ENCODE measurements at regions not wholly inside any gene's neighbourhood (a gene's known extent, or its start where the extent isn't known, plus 50 kb on each side); places are given as distances from the start of the nearest gene placed in this dataset.
"Not testable (repeated sequence)": the region's sequence is repeated elsewhere in the genome, so short reads cannot be mapped to it uniquely, and the experiment has no call there.

DNA sequence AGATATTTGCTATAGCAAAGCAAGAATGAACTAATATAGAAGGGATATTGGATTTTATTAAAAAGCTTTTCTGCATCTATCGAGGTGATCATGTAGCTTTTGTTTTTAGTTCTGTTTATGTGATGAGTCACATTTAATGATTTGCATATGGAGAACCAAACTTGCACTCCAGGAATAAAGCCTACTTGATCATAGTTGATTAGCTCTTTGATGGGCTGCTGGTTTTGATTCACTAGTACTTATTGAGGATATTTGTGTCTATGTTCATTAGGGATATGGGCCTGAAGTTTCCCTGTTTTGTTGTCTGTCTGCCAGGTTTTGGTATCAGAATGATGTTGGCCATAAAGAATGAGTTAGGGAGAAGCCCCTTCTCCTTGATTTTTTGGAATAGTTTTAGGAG, 310.7 kb downstream of the ARPP21 start:
- no peak for DNase-seq

DNA sequence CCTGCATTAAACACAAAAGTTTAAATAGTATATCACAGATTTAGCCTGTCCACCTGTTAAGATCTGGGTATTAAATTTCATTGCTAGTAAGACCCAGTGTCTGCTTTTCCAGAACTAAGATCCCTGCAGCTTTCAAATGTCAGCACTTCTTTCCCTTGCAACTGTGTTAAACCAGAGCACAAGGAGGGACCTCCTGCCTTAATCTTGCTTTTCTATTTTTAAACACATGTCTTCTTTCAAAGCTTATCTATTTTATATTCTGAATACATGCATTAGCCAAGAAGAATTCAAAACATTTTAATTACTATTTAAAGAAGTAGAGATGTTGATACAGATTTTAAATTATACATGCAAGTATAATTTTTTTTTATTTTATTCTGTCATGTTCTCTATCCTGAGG, 315.1 kb downstream of the ARPP21 start:
- no peak for DNase-seq

DNA sequence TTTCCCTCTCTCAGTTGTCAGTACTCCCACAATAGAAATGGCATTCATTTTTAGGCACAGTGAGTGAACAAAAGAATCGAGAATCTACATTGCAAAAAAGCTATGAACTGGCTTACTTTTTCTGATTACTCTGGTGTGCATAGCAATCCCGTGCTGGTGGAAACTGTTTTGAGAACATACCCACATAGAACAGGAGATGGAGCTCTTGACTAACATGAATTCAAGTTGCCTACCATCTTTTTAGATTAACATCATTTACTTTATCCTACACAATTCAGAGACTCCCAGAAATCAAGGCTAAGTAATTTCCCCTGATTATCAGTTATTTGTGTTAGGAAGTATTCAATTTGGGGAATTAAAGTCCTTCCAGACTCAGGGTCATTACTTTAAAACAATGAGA, 326.6 kb downstream of the ARPP21 start:
- no peak for DNase-seq

GRCh38 chr3:35966629-35967464, 327.5 kb downstream of the ARPP21 start:
- DNase-seq, result no peak

- DNase-seq, result no peak
Measured at GRCh38 chr3:35968043-35968622, 328.8 kb downstream of the ARPP21 start.

DNA sequence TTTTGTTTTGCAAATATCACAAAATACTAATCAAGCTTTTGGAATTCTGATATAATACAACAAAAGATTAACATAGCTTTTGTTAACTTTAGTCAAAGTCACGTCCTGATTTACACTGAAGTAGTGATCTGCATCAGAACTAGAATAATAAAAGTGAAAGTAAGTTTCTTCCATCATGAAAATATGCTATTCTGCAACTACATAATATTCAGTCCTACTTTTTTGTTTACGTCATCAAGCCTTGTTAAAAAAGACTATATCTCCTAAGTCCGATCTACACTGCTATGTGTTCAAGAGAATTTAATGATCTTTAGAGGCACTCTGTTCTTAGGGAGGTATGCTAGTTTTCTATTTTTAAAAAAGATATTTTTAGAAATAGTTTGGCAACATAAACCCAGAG, 330.1 kb downstream of the ARPP21 start:
- DNase-seq, result no peak

DNA sequence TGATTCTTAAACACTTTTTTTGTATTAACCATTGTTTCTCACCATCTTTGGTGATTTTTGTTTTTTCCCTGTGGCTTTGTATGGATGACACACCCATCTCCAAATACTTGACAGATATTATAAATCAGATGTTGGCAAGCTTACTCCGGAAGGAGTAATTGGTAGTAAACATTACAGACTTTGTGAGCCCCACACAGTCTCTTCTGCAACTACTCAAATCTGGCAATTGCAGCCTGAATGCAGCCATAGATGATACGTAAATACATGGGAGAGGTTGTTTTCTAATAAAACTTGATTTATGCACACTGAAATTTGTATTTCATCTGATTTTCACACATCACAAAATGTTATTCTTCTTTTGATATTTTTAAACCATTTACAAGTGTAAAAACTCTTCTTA, 331.5 kb downstream of the ARPP21 start:
- no peak for DNase-seq

- DNase-seq, result no peak
Measured at GRCh38 chr3:35971686-35972085, 332.4 kb downstream of the ARPP21 start.

- no peak for DNase-seq
Measured at GRCh38 chr3:35974872-35975271, 335.5 kb downstream of the ARPP21 start.

GRCh38 chr3:35986161-35986560, 346.8 kb downstream of the ARPP21 start:
- DNase-seq, result no peak

GRCh38 chr3:35987386-35987785, 348.1 kb downstream of the ARPP21 start:
- DNase-seq, result no peak

GRCh38 chr3:35992041-35992440, 352.7 kb downstream of the ARPP21 start:
- DNase-seq, result no peak

DNA sequence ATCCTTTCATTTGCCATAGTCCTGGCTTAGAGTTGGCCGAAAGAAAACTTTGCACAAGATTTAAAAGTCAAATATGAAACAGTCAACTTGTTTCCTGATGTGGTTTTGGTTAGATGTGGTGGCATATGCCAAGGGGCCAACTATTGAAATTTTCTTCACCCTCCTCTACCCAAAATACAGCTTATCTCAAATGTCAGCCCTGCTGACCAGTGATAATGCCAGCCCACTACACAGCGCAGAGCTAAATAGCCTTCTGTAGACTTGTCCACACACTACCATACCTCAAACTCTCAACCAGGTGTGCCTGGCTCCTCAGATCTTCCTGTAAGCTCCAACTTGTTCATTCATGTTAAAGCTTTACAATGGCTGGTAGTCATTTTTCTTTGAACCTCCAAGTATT, 368.5 kb upstream of the STAC start:
- no peak for DNase-seq

- no peak for DNase-seq
Measured at GRCh38 chr3:36013425-36013824, 366.9 kb upstream of the STAC start.

DNA sequence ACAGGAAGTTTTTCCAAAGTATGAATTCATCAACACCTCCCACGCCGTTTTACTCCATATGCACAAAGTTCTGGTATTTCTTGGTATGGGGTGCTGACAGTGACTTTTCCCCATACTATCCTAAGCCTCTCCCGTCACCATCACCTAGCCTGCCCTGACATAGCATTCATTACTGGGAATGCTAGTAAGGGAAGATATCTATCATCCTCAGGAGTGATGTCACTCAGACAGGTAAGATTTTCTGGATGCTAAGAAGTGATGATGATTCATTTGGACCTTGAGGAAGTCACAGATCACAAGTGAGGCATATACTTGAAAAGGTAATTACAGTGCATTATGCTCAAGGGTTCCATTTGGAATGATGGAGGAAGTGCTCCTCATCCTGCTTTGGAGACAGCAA, 355.1 kb upstream of the STAC start:
- no peak for DNase-seq

GRCh38 chr3:36032180-36033047, 347.9 kb upstream of the STAC start:
- no peak for DNase-seq

- DNase-seq, result no peak
Measured at GRCh38 chr3:36058404-36059030, 321.8 kb upstream of the STAC start.

GRCh38 chr3:36060950-36061349, 319.4 kb upstream of the STAC start:
- no peak for DNase-seq

DNA sequence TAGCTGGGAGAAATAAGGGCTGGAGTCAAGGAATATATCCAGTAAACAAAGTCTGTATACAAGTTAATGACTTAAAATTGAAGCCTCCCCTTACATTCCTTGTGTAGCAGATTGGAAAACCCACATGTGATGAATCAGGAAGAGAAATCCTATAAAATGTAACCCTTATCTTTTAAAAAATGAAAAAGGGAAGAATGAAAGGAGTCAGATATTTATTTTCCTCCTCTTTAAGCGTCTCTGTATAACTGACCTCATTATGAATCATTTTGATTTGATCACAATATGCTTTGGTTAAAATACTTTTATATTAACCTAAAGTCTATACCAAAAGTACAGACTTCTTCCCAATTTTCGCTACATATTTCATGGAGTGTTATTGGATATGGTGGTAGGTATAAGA, 316.3 kb upstream of the STAC start:
- DNase-seq, result no peak

GRCh38 chr3:36065321-36065720, 315.0 kb upstream of the STAC start:
- DNase-seq, result no peak

DNA sequence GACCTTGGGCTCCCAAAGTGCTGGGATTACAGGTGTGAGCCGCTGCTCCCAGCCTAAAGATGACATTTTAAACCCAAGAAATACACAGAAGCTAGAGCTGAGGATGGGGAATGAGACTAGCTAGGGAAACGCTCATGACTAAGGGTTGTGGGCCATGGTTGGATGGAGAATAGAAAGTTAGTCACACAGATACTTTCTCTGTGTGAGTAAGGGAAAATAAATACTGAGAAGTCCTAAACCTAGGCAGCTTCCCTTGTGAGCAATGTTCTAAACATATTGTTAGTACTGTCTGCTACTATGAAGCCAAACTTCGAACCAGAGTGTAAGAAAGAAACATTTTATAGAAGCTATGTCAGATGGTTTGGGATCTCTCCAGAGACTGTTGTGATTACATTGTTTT, 304.8 kb upstream of the STAC start:
- no peak for DNase-seq

DNA sequence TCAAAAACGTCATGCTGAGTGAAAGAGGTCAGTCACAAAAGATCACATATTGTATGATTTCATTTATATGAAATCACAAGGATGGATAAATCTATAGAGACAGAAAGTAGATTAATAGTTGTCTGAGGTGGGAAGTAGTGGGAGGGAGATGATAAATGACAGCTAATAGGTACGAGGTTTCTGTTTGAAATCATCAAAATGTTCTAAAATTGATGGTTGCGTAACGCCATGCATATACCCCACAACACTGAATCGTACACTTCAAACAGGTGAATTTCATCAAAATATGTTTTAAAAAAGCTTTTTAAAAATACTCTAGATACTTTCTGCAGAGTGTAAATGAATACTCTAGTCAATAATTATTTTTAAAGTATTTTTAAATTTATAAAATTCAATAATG, 303.0 kb upstream of the STAC start:
- DNase-seq, result no peak

GRCh38 chr3:36082958-36083357, 297.3 kb upstream of the STAC start:
- DNase-seq, result not testable (repeated sequence)
